Prostate gland (tissue), 2 donors: ENCODE measurements at regions not wholly inside any gene's neighbourhood (a gene's known extent, or its start where the extent isn't known, plus 50 kb on each side); places are given as distances from the start of the nearest gene placed in this dataset.

ENCODE experiments used
- DNase-seq: peaks from one replicate; pipeline ENCODE4 v3.0.0-alpha.2; 2019; ENCODE audit warnings: low spot score
- H3K27ac ChIP-seq, 2 donors: fragments of 200-600 bp; sonication (generic); 2 replicates each; pipeline ENCODE4 v1.5.1; 2017 to 2019
- H3K27me3 ChIP-seq: fragments of 200-600 bp; sonication (generic); replicated peaks from 2 replicates; pipeline ENCODE4 v1.5.1; 2019; ENCODE audit not compliant: insufficient read depth
- H3K36me3 ChIP-seq, 2 donors: fragments of 200-600 bp; sonication (generic); 1 replicate in 1 of 2; 2 replicates in 1 of 2; pipeline versions ENCODE4 v1.5.1 to v1.8.1; 2017 to 2019
- H3K4me1 ChIP-seq: fragments of 200-600 bp; sonication (generic); replicated peaks from 2 replicates; pipeline ENCODE4 v1.5.1; 2019
- H3K4me3 ChIP-seq, 2 donors: fragments of 200-600 bp; sonication (generic); 2 replicates each; pipeline ENCODE4 v1.5.1; 2017 to 2019
- H3K9me3 ChIP-seq: fragments of 200-600 bp; sonication (generic); 2 replicates; pipeline ENCODE4 v1.5.1; 2017
- CTCF ChIP-seq, 4 experiments: fragments of 200-600 bp in 2 of 4; fragments of 450-650 bp in 2 of 4; sonication (generic) in 2 of 4; IDR thresholded peaks; 1 replicate in 3 of 4; 2 replicates in 1 of 4; pipeline ENCODE4 v1.5.1; 2016 to 2019; ENCODE audit warnings: antibody characterized with exemption in 4 of 4, mild to moderate bottlenecking in 2 of 4, moderate library complexity in 2 of 4
- POLR2A ChIP-seq: fragments of 450-650 bp; IDR thresholded peaks from one replicate; pipeline ENCODE4 v1.6.1; 2016; ENCODE audit warnings: antibody characterized with exemption, mild to moderate bottlenecking
- POLR2AphosphoS5 ChIP-seq: sonication (generic); formaldehyde crosslinking; IDR thresholded peaks from one replicate; pipeline ENCODE4 v1.6.1; 2017; ENCODE audit warnings: antibody characterized with exemption
- WGBS: methylation state at CpG from one replicate; pipeline ENCODE4 v1.1.5; 2018; 5-methylcytosine and 5-hydroxymethylcytosine counted together
- intact Hi-C: fragments of 100-400 bp; cut with DNase I; formaldehyde crosslinking; loops from one replicate; pipeline ENCODE4 v1.14.2; 2022

GRCh38 chr6:154898821-154899220 is 96.3 kb upstream of the TIAM2 start:
- no peaks in the 10 kb centered on the region for H3K36me3 ChIP-seq
- no peaks in the 10 kb centered on the region for H3K4me1 ChIP-seq
- H3K9me3 ChIP-seq, result no peaks in the 10 kb centered on the region
- H3K4me3 ChIP-seq, result no peak overlapping the region
- no peak overlapping the region for H3K27ac ChIP-seq
- DNase-seq, result no peak
- 97% methylated on average over 4 of the region's 4 CpGs for WGBS
- intact Hi-C loops, result no loop called here
- no peaks in the 10 kb centered on the region for H3K27me3 ChIP-seq
- TF ChIP-seq POLR2AphosphoS5, result no peak
- no peak for TF ChIP-seq CTCF (IDR thresholded peaks at IDR 0.05)
- no peak for TF ChIP-seq POLR2A

DNA sequence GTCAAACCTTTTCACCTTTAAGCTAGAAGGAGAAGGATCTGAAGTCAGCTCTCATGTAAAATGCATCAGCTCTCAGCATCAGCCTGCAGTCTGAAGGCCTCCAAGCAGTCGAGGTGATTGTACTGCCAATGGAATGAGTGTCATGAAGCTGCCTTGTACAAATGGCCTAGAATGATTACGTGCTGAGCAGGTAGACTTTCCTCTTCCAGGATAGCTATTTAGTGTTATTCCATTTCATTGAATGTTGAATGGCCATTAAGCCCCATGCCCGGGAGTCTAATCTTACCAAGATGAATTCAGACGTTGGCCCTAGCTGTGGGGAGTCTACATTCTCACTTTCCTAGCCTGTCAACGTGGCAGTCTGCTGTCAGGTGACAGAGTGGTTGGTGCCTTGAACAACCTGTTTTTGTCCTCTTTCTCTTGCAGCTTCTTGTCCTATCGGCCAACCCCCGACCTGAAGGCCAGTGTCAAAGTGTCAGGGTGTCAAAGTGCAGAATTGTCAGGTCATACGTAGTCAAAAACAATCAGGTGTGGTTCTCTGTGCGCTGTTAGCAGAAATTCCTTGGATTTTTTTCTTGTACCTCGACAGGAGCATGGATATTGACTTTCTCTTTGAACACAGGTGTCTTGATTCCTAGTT is 95.2 kb upstream of the TIAM2 start:
- Histone ChIP-seq H3K4me3 (no peak overlapping the region), H3K36me3 (no peaks in the 10 kb centered on the region), H3K27ac (no peak overlapping the region), H3K27me3 (no peaks in the 10 kb centered on the region), H3K9me3 (no peaks in the 10 kb centered on the region), H3K4me1 (no peaks in the 10 kb centered on the region)
- DNase-seq, result no peak
- intact Hi-C loops, result no loop called here
- 84% methylated on average over 10 of the region's 10 CpGs for WGBS
- TF ChIP-seq POLR2A, result no peak
- TF ChIP-seq POLR2AphosphoS5, result no peak
- TF ChIP-seq CTCF (IDR thresholded peaks at IDR 0.05), result no peak

DNA sequence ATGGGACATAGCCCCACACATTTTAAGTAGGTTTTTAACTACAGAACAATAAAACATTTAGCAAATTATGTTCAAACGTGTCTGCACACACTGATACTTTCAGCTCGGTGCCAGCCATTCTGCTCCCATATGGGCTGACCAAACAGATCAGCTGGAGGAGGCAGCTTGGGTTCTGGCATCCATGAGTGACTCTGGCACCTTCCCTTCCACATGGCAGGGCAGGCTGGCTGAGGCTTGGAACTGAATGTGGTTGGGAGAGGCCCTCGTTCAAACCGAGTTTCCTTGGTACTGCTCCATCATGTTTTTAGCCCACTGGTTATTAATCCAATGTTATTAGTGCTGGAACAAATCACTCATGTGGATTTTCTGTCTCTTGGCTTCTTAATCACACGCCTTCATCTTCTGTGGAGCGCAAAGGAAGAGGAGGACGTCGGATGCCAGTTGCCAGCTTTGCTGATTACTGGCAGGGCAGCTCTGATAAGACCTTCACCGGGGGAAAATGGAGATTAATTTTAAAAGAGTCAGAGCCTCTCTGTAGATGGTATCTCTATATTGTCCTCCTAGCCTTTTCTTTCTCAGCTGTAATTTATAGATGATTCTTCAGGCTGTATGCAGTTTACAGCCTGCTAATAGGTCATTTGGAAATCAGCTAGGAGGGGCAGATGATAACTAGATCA is 93.1 kb upstream of the TIAM2 start:
- WGBS, result 36% methylated on average over 9 of the region's 9 CpGs
- Histone ChIP-seq H3K27ac (no peak overlapping the region), H3K36me3 (no peaks in the 10 kb centered on the region), H3K4me1 (no peaks in the 10 kb centered on the region), H3K9me3 (no peaks in the 10 kb centered on the region), H3K4me3 (no peak overlapping the region), H3K27me3 (no peaks in the 10 kb centered on the region)
- TF ChIP-seq CTCF (IDR thresholded peaks at IDR 0.05) (no peak), POLR2A (no peak), POLR2AphosphoS5 (no peak)
- DNase-seq, result no peak
- intact Hi-C loops, result no loop called here

DNA sequence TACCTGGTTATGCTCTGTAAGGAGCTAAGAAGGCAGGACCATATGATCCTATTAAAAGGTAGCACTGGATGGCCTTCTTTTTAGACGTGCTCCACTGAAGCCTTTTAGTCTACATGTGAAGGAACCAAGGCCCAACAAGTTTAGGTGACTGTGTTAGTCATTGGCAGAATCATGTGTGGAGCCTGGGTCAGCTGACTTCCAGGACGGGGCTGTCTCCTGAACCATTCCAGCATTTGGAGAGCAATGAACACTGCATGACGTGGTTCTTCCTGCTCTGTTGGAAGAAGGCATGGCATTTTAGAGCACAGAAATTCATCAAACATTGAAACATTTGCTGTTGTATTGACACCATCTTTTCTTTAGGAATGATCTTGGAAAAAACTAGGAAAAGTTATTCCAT is 87.8 kb upstream of the TIAM2 start:
- intact Hi-C loops, result no loop called here
- H3K4me3 ChIP-seq, result no peak overlapping the region
- no peak for TF ChIP-seq POLR2AphosphoS5
- no peak for TF ChIP-seq CTCF (IDR thresholded peaks at IDR 0.05)
- no peak for TF ChIP-seq POLR2A
- H3K9me3 ChIP-seq, result no peaks in the 10 kb centered on the region
- H3K27me3 ChIP-seq, result no peaks in the 10 kb centered on the region
- no peaks in the 10 kb centered on the region for H3K4me1 ChIP-seq
- no peak overlapping the region for H3K27ac ChIP-seq
- 64% methylated on average over 3 of the region's 3 CpGs for WGBS
- DNase-seq, result no peak
- no peaks in the 10 kb centered on the region for H3K36me3 ChIP-seq

- Histone ChIP-seq H3K36me3 (no peaks in the 10 kb centered on the region), H3K27ac (no peak overlapping the region), H3K9me3 (no peaks in the 10 kb centered on the region), H3K4me3 (no peak overlapping the region), H3K27me3 (no peaks in the 10 kb centered on the region), H3K4me1 (no peaks in the 10 kb centered on the region)
- TF ChIP-seq CTCF (IDR thresholded peaks at IDR 0.05) (no peak), POLR2A (no peak), POLR2AphosphoS5 (no peak)
- DNase-seq, result no peak
- intact Hi-C loops, result no loop called here
Measured at GRCh38 chr6:154908723-154909122, 86.4 kb upstream of the TIAM2 start.
